GM18951 (cell line): ENCODE measurements at regions not wholly inside any gene's neighbourhood (a gene's known extent, or its start where the extent isn't known, plus 50 kb on each side); places are given as distances from the start of the nearest gene placed in this dataset.

Source experiments
- POLR2A ChIP-seq: IDR thresholded peaks from 4 replicates; pipeline ENCODE4 v1.6.1; 2011; ENCODE audit warnings: mild to moderate bottlenecking; ENCODE audit not compliant: insufficient read length, insufficient read depth; ENCODE audit errors: extremely low read depth
- in situ Hi-C: fragments of 300-500 bp; cut with MboI; formaldehyde crosslinking; loops from one replicate; pipeline ENCODE4 v1.12.0; 2022; ENCODE audit warnings: low sequenced_read_pairs, mixed read lengths, inconsistent platforms; ENCODE audit not compliant: unreplicated experiment

DNA sequence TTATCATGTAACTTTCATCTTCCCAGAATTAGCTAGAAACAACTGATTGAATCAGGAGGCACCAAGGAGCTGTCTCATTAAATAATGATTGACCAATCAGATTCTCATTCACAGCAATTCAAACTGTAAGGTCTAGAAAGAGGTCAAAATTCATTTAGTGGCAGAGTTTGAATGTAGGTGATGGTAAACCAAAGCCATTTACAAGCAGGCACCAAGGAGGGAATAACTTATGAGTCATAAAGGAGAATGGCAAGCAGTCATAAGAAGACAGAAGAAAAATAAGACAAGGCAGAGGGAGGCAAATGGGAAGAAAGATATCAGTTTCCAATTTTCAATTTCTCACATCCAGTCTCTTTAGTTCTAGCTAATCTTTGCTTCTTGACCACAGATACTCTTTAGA is 52.9 kb upstream of the DEFB112 start:
- in situ Hi-C loops: no loop called here
- TF ChIP-seq POLR2A: no peak

DNA sequence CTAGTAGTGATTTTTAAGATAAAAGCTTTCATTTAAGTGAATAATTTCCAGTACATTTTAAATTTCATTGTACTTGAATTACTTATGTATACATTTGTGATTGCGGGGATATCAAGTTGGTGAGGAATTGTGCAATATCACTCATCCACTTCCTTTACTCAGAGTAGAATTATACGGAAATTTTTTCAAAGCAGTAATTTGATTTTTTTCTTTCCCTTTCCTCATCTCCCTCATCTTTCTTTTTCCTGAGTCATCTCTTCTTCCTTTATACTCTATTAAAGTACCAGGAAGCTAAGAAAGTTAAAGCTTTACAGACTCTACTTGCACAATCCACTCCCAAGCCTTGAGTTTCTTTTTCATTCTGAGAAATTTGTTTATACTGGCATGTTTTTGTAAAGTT is 60.9 kb upstream of the DEFB112 start:
- no peak for TF ChIP-seq POLR2A
- in situ Hi-C loops: no loop called here

DNA sequence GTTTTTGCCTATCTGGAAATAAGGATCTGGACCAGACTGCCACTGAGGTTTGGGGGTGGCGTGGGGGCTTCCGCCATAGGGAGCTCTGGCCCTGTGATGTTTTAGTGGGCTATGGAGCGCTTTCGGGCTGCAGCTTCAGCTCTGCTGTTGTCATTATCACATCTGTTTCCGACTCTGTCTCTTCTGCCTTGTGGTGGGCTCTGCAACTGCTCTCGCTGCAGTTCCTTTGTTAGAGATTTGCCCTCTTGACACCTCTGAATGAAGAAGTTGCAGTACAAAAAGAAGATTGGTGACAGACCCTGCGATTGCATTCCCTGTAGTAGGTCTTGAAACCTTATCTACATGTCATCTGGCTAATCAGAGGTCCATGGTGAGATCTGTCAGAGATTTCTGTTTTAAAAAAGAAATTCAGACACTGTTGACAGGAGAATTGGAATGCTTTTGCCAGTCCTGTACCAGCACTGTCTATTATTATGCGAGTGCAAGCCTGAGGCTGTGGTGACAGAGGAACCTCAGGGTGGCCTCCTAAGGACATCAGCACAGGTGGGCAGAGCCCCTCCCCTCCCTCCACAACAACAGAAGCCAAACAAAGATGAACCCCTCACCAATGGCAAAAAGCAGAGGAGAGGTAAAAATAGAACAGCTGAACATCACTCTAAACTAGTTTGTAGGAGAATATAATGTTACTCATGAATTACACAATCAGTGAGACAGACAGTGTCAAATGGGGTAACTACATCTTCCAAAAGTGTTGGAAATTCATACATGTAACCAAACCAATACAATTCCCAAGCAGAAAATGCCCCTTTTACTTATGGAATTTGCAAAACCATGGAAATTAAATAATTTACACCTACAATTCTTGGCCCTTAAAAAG is 63.5 kb upstream of the DEFB112 start:
- TF ChIP-seq POLR2A: no peak

DNA sequence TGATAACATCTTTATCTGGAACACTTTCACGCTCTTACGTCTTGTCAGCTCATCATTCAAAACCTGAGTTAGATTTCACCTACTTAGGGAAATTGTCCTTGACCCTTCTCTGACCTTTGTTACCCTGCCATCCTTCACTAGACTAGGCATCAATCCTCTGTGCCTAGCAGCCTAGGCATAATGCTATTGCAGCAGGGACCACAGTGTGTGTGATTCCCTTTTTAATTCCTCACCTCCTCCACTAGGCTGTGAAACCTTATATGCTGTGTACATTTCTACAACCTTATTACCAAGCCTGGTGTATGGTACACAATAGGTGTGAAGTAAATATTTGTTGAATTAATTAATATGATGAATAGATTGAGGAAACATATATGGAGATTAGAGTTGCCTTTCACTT is 66.7 kb upstream of the DEFB112 start:
- no peak for TF ChIP-seq POLR2A
- in situ Hi-C loops: no loop called here

More for the DNA sequence above, 63.5 kb upstream of the DEFB112 start:
- in situ Hi-C loops: no loop called here

DNA sequence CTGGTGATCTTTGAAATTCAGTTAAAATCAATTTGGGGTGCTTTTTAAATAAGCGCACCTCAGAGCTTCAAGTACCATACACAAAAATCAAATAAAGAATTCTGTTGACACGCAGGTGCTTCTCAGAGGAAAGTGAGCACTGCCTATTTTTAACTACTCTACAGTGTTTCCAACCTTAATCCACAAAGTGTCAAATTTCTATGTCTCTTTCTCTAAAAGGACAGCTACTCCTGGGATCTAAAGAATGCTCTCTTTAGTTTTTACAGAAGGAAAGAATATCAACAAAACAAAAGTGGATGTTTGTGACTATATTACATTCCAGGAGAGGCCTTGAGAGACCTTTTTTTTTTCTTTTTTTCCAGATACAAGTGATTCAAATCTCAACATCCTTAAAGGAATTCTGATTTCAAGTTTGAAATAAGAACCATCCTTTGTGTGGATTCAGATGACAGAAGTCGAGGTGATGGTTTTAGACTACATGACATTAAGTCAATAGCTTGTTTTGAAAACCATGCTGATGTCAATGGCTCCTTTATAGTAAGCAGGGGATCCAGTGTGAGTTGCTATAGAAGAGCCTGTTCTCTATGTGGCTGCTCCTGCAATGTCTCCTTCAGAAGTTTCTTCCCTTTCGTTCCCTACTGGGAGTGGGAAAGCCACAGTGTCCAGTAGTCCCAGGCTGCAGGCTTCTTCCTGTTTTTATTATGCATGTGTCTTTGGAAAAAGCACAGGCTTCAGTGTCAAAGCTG is 67.2 kb upstream of the DEFB112 start:
- in situ Hi-C loops: no loop called here
- no peak for TF ChIP-seq POLR2A

DNA sequence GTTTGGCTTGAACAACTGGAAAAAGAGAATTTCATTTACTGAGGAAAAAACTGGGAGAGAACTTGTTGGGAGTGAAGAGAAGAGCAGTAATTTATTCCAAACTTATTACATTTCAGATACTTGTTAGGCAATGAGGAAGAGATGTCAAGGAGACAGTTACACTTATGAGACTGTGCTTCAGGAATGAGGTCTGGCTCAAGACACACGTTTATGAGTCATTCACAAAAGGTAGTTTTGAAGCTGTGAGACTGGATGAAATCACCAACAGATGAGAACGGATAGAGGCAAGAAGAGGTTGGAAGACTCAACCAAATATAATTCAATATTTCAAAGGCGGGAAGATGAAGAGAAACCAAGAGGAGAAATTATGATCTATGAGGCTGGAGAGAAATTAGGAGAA is 70.6 kb upstream of the DEFB112 start:
- no peak for TF ChIP-seq POLR2A
- in situ Hi-C loops: no loop called here

DNA sequence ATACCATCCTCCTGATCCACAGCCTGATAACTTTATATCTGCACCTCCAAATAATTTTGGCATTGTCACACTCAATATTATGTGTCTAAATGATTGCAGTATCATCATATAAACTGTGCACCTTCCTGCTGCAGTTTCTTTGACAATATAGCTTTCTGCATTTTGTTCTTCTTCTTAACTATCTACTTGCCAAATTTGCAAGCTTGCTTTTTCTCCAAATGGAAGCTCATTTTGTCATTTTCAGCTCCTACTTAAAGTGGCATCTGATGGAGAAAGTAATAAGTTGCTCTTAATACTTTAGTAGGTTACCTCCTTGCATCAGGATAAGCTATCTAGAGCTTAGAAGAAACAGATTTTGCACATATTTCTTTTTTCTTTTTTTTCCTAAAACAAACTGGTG is 74.0 kb upstream of the DEFB112 start:
- in situ Hi-C loops: no loop called here
- no peak for TF ChIP-seq POLR2A

DNA sequence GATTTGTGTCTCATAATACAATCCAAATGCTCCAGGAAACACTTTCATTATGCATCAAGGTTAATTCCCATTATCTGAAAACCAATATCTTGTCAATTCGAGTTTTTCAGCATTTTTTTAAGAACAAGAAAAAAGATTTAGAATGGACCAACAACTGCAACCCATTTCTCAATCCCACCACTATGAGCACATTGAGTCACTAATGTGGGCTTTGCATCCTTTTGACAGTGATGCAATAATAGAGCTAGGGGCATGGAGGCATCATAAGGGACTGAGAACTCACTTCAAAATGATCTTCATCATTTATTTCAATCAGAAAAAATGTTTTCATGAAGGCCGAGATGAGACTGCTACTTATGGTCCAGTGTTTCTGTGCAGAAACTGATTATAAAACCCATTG is 74.8 kb upstream of the DEFB112 start:
- TF ChIP-seq POLR2A: no peak
- in situ Hi-C loops: no loop called here

DNA sequence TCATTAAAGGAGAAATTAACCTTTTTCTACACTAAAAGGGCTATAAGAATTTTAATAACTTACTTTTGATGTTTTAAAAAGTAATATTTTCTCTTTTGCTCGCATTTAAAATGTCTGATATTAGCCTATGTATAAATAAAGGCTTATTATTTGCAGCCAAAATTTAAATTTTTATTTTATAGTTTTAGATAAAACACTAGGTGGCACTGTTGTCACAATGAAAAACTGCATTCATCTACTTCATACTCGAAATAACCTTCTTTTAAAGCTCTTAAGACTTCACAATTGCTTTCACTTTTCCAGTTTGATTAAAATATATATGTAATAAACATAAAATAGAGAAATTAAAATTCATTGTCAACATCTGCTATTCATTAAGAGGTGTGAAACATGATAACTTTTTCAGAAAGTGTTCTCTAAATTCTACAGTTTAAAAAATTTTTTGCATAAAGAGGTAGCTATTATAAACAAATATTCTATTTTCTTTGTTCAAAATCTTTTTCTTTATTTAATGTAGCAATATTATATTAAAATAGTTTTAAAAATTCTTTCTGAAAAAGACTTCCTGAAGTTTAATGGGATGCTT is 78.8 kb upstream of the DEFB112 start:
- no peak for TF ChIP-seq POLR2A
- in situ Hi-C loops: no loop called here

DNA sequence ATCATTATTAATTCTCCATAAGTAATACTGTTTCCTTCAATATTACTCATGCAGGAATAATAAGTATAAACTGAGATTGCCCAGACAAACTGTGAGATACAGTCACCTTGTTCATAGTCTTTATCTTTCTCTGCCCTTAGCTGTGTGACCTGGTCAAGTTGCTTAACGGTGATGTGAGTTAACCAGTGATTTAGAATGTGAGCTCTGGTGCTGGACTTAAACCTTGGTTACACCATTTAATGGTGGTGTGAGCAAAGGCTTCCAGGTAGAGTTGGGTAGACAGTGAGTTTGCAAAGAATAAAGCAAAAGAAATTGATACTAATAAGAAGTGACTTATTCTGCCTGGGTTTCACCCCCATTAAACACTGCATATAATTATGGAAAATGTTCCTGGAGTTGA is 86.2 kb upstream of the DEFB112 start:
- in situ Hi-C loops: no loop called here
- no peak for TF ChIP-seq POLR2A

DNA sequence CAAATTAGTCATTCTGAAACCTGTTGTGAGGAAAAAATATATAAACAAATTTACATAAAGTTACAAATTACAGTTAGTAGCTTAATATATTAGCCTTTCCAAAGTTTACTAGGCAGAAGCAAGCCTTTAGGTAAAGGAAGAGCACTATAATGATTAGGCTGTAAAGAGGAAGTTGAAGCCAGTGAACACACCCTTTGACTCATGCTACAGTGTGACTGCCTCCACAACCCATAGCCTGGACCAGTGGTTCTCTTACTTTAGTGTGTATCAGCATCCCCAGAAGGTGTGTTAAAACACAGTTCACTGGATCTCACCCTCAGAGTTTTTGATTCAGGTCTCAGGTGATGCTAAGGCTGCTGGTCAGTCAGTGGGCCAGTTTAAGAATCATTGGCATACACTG is 91.4 kb upstream of the DEFB112 start:
- in situ Hi-C loops: no loop called here
- no peak for TF ChIP-seq POLR2A

DNA sequence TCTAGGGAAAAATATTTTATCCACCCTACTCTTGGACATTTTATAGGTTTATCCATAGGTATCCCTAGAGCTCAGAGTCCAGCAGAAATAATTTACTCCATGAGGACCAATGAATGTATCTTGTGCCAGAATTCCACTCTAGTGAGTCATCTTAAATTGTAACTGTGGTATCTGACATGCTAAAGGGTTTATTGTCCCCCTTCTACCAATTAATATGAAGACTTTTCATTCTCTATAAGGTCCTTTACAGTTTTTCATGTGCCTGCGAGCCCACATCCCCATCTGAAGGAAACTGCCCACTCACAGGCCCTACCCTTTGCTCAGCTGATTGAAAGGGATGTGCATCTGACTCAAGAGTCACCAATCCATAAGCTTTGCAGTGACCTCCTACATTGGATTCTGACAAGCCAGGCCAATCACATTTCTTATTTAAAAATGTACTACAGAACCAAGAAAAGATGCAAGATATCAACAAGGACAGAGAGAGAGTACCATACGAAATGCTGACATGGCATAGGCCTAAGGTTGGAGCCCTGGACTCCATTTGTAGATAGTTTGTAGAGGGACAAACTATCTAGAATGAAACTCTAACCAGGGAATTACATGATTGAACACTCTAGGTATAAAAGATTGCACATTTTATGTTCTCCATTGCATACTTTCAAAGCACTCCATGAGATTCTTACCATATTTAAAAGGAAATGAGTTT is 93.4 kb upstream of the DEFB112 start:
- in situ Hi-C loops: no loop called here

DNA sequence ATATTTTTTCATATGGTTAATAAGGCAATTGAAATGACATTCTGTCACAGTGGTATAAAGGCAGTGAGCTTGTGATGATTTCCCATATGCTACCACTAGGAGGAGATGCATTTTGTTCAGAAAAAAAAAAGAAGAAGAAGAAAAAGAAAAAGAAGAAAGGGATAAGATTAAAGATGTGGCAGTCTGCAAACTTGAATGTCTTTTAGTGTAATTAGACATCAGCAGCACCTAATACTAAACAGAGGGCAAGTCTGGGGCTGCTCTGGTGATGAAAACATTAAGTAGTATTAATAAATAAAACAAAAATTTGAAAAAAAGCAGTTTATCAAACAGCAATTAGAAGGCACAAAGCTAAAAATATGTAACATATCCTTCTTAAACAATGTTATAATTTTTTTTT is 95.4 kb upstream of the DEFB112 start:
- in situ Hi-C loops: no loop called here
- TF ChIP-seq POLR2A: no peak

More for the DNA sequence above, 93.4 kb upstream of the DEFB112 start:
- no peak for TF ChIP-seq POLR2A
